AG04449 (cell line): ENCODE measurements at regions not wholly inside any gene's neighbourhood (a gene's known extent, or its start where the extent isn't known, plus 50 kb on each side); places are given as distances from the start of the nearest gene placed in this dataset.

ENCODE experiments used
- CTCF ChIA-PET: fragments of 350-600 bp; formaldehyde crosslinking; extraction: SDS; loops from one replicate; lab custom pipeline; 2021; ENCODE audit warnings: antibody characterized with exemption; lab: Yijun Ruan, JAX
- POLR2A ChIA-PET: fragments of 400-600, 350-600 bp; formaldehyde crosslinking; extraction: SDS; loops from one replicate; lab custom pipeline; 2020; ENCODE audit warnings: antibody characterized with exemption, inconsistent platforms; lab: Yijun Ruan, JAX
- DNase-seq: peaks from one replicate; pipeline ENCODE4 v3.0.0-alpha.2; 2010; ENCODE audit warnings: low read depth, low spot score
- H3K4me3 ChIP-seq: 2 replicates; pipeline ENCODE4 v1.5.1; 2011; ENCODE audit warnings: low read depth, mild to moderate bottlenecking, control low read depth, low read length
- CTCF ChIP-seq: IDR thresholded peaks from one replicate; pipeline ENCODE4 v1.5.1; 2011; ENCODE audit warnings: mild to moderate bottlenecking, moderate library complexity, low read length, control low read depth, inconsistent platforms; ENCODE audit not compliant: insufficient read depth; ENCODE audit errors: missing control alignments

DNA sequence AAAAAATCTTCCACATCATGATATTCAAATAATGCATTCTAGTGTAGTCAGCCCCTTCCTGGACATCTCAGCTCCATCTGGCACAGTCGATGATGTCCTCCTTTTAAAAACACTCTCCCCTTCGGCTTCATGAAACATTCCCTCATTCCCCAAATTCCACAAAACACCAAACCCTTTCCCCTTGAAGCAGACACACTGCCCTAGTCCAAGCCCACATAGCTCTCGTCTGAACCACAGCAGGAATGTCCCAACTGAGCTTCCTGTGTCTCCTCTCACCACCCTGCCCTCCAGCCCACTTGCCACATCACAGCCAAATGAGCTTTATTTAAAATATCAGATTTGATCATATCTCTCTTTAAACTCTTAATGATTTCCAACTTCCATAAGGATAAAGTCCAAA lies 106.4 kb upstream of the CARMIL1 start:
- ChIA-PET POLR2A (interaction anchor here (0.9 to 2.4 kb wide), 5 partner anchors 8 to 849 kb away, joined by 3 to 14 read pairs (median 5); a partner anchor contains a TSS), CTCF (interaction anchor here (1.5 kb wide), 1 partner anchor 319 kb away, joined by 3 read pairs; no protein-coding TSS in a partner anchor)
- no peak for TF ChIP-seq CTCF
- H3K4me3 ChIP-seq = no peak overlapping the region
- peak; percentile 98 for DNase-seq

GRCh38 chr6:25173246-25173645 lies 105.9 kb upstream of the CARMIL1 start:
- no peak for TF ChIP-seq CTCF
- ChIA-PET POLR2A (interaction anchor here (0.7 to 2.4 kb wide), 6 partner anchors 8 to 848 kb away, joined by 3 to 14 read pairs (median 4); a partner anchor contains a TSS), CTCF (no interaction called here)
- no peak overlapping the region for H3K4me3 ChIP-seq
- no peak for DNase-seq

- ChIA-PET CTCF (no interaction called here), POLR2A (interaction anchor here (0.7 to 2.4 kb wide), 5 partner anchors 17 to 848 kb away, joined by 3 to 14 read pairs (median 4); a partner anchor contains a TSS)
- no peak overlapping the region for H3K4me3 ChIP-seq
- TF ChIP-seq CTCF = no peak
- DNase-seq = peak; percentile 96
Measured at GRCh38 chr6:25173951-25174474, 105.2 kb upstream of the CARMIL1 start.

DNA sequence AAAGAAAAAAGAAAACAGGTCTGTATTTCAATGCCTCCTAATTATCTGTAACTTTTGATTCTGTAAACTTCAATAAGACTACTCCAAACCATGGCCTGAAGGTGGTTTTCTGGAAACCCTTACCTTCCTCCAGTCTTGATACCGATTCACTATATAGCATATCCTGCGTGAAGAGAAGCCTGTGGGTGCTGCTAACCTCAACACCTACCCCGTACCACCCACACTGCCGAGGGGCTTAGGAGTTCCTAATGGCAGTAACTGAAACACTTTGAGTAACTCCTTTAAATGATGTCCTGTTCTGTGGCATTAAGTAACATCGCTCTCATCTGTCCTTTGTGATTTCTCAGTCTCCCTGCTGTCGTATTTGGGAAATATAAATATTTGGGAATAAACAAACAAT lies 104.5 kb upstream of the CARMIL1 start:
- DNase-seq = no peak
- no peak overlapping the region for H3K4me3 ChIP-seq
- CTCF ChIA-PET = interaction anchor here (0.5 to 1.2 kb wide), 2 partner anchors 9 to 48 kb away, joined by 3 read pairs; no protein-coding TSS in a partner anchor
- no peak for TF ChIP-seq CTCF
- POLR2A ChIA-PET = interaction anchor here (1.0 to 2.4 kb wide), 2 partner anchors 18 to 19 kb away, joined by 10 to 14 read pairs; no protein-coding TSS in a partner anchor

DNA sequence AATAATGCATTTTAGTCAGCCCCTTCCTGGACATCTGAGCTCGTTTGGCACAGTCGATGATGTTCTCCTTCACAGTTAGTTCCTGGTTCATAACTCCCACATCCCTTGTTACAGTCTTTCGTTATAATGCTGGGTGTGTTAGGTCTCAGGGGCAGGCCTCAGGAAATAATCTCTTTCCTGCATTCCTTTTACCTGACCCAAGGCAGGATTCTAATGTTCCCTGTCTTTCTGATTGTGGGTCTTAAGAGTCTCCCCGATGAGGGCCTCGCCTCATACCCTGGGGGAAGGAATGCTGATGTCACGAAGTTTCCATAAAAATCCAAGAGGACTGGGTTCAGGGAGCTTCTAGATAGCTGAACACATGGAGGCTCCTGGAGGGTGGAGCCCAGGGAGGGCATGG lies 104.0 kb upstream of the CARMIL1 start:
- ChIA-PET CTCF (interaction anchor here (0.5 to 1.2 kb wide), 3 partner anchors 9 to 48 kb away, joined by 3 read pairs; no protein-coding TSS in a partner anchor), POLR2A (no interaction called here)
- no peak overlapping the region for H3K4me3 ChIP-seq
- TF ChIP-seq CTCF = no peak
- no peak for DNase-seq

- POLR2A ChIA-PET = no interaction called here
- no peak overlapping the region for H3K4me3 ChIP-seq
- TF ChIP-seq CTCF = no peak
- CTCF ChIA-PET = interaction anchor here (0.8 to 1.2 kb wide), 2 partner anchors 13 to 47 kb away, joined by 3 read pairs; no protein-coding TSS in a partner anchor
- no peak for DNase-seq
Measured at GRCh38 chr6:25175681-25176080, 103.5 kb upstream of the CARMIL1 start.
